Left lung (tissue), 4 donors: ENCODE measurements at regions not wholly inside any gene's neighbourhood (a gene's known extent, or its start where the extent isn't known, plus 50 kb on each side); places are given as distances from the start of the nearest gene placed in this dataset.

Experiments
- ATAC-seq: fragments of 200-7000 bp; cut with Tn5 transposase; one replicate; pipeline ENCODE4 v1.9.1; 2020; ENCODE audit warnings: moderate library complexity
- DNase-seq, 4 donors: peaks; one replicate each; pipeline ENCODE4 v3.0.0-alpha.2; 2013 to 2020
- H3K27ac ChIP-seq, 2 donors: fragments of 200-600 bp; sonication (generic) in 1 of 2; one replicate each; pipeline versions ENCODE4 v1.5.0 to v1.8.0; 2020 to 2021
- H3K27me3 ChIP-seq, 2 donors: fragments of 200-600 bp; sonication (generic) in 1 of 2; one replicate each; pipeline versions ENCODE4 v1.5.0 to v1.8.0; 2020 to 2021
- H3K36me3 ChIP-seq, 2 donors: fragments of 200-600 bp; sonication (generic) in 1 of 2; one replicate each; pipeline versions ENCODE4 v1.5.0 to v1.8.0; 2020 to 2021
- H3K4me1 ChIP-seq, 2 donors: fragments of 200-600 bp; one replicate each; pipeline ENCODE4 v1.8.0; 2021
- H3K4me3 ChIP-seq, 2 donors: fragments of 200-600 bp; sonication (generic) in 1 of 2; one replicate each; pipeline versions ENCODE4 v1.5.0 to v1.8.0; 2020 to 2021; ENCODE audit warnings: mild to moderate bottlenecking in 1 of 2
- H3K9me3 ChIP-seq, 2 donors: fragments of 200-600 bp; sonication (generic) in 1 of 2; one replicate each; pipeline versions ENCODE4 v1.5.0 to v1.8.0; 2020 to 2021
- CTCF ChIP-seq, 2 donors: fragments of 200-600 bp; sonication (generic) in 1 of 2; IDR thresholded peaks; one replicate each; pipeline versions ENCODE4 v1.5.0 to v1.8.0; 2021; ENCODE audit warnings: antibody characterized with exemption in 2 of 2
- intact Hi-C, 2 donors: fragments of 100-400 bp; cut with DNase I; formaldehyde crosslinking; loops; one replicate each; pipeline versions ENCODE4 v1.11.2 to v1.14.2; 2022
- donor health status: DM: no; HTN: yes; CAD: no.
- donor health status: DM: no; HTN: no; CAD: no.

DNA sequence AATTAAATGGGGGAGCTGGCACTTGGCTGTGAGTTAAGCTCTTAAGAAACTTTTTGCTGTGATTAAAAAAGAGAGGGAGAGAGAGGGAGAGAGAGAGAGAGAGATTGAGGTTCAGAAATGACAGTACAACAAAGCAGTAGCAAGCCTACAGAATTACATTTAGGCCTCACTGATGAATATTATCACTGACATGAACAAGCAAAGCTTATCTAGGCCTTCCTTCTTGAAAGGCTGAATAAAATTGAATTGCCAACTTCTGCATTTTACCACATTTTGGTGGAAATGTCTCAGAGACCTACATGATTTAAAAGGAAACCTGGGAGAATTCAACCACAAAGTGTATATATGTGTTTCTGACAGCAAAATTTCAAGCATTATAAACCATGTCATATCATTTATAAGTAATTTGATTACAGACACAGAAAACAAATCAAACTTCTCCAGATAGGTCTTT is 530.8 kb downstream of the SOX2 start:
- no peak overlapping the region for H3K27ac ChIP-seq
- intact Hi-C loops = no loop called here
- TF ChIP-seq CTCF (IDR thresholded peaks at IDR 0.05) = no peak
- ATAC-seq = no peak
- no peak overlapping the region for H3K4me3 ChIP-seq
- H3K9me3 ChIP-seq = no peaks in the 10 kb centered on the region
- H3K4me1 ChIP-seq = no peaks in the 10 kb centered on the region
- DNase-seq = no peak
- no peaks in the 10 kb centered on the region for H3K27me3 ChIP-seq
- H3K36me3 ChIP-seq = no peaks in the 10 kb centered on the region

GRCh38 chr3:182243625-182244024 is 531.9 kb downstream of the SOX2 start:
- no peak for TF ChIP-seq CTCF (IDR thresholded peaks at IDR 0.05)
- intact Hi-C loops = no loop called here
- Histone ChIP-seq H3K4me1 (no peaks in the 10 kb centered on the region), H3K27ac (no peak overlapping the region), H3K4me3 (no peak overlapping the region), H3K27me3 (no peaks in the 10 kb centered on the region), H3K36me3 (no peaks in the 10 kb centered on the region), H3K9me3 (no peaks in the 10 kb centered on the region)
- no peak for ATAC-seq
- DNase-seq = no peak

DNA sequence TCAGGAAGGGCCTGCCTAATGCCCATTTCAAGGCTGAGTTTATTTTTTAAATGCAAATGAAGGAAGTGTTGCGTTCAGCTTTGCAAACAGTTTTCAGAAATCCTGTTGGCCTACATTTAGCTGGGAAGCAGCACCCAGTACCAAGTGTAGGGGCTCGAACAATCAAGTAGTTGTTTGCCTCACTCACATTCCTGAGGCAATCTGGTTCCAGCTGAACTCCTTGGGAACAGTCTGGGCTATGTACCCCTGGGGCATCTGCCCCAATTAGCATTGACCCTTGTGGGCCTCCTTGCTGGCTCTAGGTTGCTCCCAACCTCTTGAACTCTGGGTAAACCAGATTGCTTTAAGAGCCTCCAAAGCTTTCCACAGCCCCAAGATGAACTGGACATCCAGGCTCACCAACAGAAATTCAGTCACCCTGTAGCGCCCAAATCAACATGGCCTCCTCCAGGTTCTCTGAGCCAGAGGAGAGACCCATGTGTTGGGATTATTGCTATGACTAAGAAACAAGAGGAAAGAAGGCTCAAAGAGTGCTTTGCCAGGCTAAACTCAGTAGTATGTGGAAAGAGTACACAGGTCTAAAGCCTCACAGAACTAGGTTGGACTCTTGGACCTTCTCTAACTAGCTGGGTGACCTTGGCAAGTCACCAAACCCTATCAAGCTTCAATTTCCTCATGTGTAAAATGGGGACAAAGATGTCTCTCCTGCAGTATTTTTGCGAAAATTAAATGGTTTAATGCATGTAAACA is 532.7 kb downstream of the SOX2 start:
- TF ChIP-seq CTCF (IDR thresholded peaks at IDR 0.05) = no peak
- H3K27me3 ChIP-seq = no peaks in the 10 kb centered on the region
- intact Hi-C loops = no loop called here
- H3K4me3 ChIP-seq = no peak overlapping the region
- ATAC-seq (no peak), DNase-seq (no peak)
- no peaks in the 10 kb centered on the region for H3K36me3 ChIP-seq
- no peaks in the 10 kb centered on the region for H3K4me1 ChIP-seq
- H3K27ac ChIP-seq = no peak overlapping the region
- no peaks in the 10 kb centered on the region for H3K9me3 ChIP-seq

DNA sequence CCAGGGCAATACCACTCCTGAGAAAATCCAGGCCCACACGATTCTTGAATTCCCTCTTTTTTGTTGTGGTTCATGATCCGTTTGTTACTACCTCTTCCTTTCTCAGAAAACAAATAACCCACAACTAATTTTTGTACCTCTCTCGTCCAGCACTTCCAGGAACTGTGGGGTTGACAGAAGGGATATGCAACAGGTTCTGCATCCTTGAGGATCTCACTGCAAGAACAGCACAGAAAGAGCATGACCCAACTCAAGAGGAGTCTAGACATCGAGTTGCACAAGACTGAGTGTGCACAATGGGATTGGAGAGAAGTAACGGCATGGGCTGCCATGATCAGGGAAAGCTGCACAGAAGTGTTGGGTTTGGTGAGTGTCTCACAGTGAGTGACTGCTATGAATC is 533.3 kb downstream of the SOX2 start:
- no peaks in the 10 kb centered on the region for H3K4me1 ChIP-seq
- no peaks in the 10 kb centered on the region for H3K27me3 ChIP-seq
- H3K36me3 ChIP-seq = no peaks in the 10 kb centered on the region
- no peak overlapping the region for H3K27ac ChIP-seq
- no peak for TF ChIP-seq CTCF (IDR thresholded peaks at IDR 0.05)
- ATAC-seq (no peak), DNase-seq (no peak)
- H3K4me3 ChIP-seq = no peak overlapping the region
- no peaks in the 10 kb centered on the region for H3K9me3 ChIP-seq
- intact Hi-C loops = no loop called here

GRCh38 chr3:182246870-182247269 is 535.1 kb downstream of the SOX2 start:
- no peaks in the 10 kb centered on the region for H3K27me3 ChIP-seq
- H3K4me3 ChIP-seq = no peak overlapping the region
- H3K9me3 ChIP-seq = no peaks in the 10 kb centered on the region
- ATAC-seq (no peak), DNase-seq (no peak)
- TF ChIP-seq CTCF (IDR thresholded peaks at IDR 0.05) = no peak
- H3K27ac ChIP-seq = no peak overlapping the region
- intact Hi-C loops = no loop called here
- no peaks in the 10 kb centered on the region for H3K4me1 ChIP-seq
- no peaks in the 10 kb centered on the region for H3K36me3 ChIP-seq
